GM12891 (cell line): ENCODE measurements at regions not wholly inside any gene's neighbourhood (a gene's known extent, or its start where the extent isn't known, plus 50 kb on each side); places are given as distances from the start of the nearest gene placed in this dataset.

ENCODE experiments used
- DNase-seq: peaks from one replicate; pipeline ENCODE4 v3.0.0; 2011; ENCODE audit warnings: low spot score; ENCODE audit not compliant: insufficient read length
- FAIRE-seq: peaks from 2 replicates; lab custom pipeline; 2011; peaks lifted over from hg19 to GRCh38; lab: Jason Lieb, UNC
- PAX5 ChIP-seq: IDR thresholded peaks from 2 replicates; pipeline ENCODE4 v1.6.1; 2011; ENCODE audit warnings: low read length, moderate library complexity, mild to moderate bottlenecking; ENCODE audit not compliant: insufficient read depth, severe bottlenecking
- POLR2A ChIP-seq: IDR thresholded peaks from 2 replicates; pipeline ENCODE4 v1.6.1; 2011; ENCODE audit warnings: low read depth, low read length, control low read depth
- POLR2AphosphoS5 ChIP-seq: IDR thresholded peaks from 2 replicates; pipeline ENCODE4 v1.6.1; 2011; ENCODE audit warnings: low read depth, low read length, control low read depth
- POU2F2 ChIP-seq: IDR thresholded peaks from 2 replicates; pipeline ENCODE4 v1.6.1; 2011; ENCODE audit warnings: low read depth, mild to moderate bottlenecking, control low read depth, low read length, moderate library complexity
- SPI1 ChIP-seq: IDR thresholded peaks from 2 replicates; pipeline ENCODE4 v1.6.1; 2011; ENCODE audit warnings: low read depth, low read length, control low read depth
- TAF1 ChIP-seq: IDR thresholded peaks from 2 replicates; pipeline ENCODE4 v1.6.1; 2011; ENCODE audit warnings: low read depth, low read length, control low read depth

DNA sequence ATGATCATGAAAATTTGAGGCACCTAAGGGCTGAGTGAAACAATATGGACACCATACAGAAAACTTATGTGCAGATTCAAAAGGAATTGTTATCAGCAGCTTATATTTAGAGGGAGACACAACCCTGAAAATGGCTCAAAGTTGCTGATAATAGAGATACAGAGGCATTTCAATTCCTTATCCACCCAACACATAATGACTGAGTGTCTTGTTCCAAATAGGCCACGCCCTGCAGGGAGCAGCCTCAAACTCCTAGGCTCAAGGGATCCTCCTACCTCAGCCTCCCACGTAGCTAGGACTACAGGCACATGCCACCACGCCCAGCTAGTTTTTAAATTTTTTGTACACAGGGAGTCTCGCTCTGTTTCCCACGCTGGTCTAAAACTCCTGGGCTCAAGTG, 79.0 kb downstream of the LBH start:
- TF ChIP-seq PAX5, result no peak
- no peak for TF ChIP-seq TAF1
- TF ChIP-seq POLR2A, result no peak
- no peak for TF ChIP-seq SPI1
- no peak for TF ChIP-seq POLR2AphosphoS5
- no peak for TF ChIP-seq POU2F2
- FAIRE-seq (no peak), DNase-seq (no peak)

DNA sequence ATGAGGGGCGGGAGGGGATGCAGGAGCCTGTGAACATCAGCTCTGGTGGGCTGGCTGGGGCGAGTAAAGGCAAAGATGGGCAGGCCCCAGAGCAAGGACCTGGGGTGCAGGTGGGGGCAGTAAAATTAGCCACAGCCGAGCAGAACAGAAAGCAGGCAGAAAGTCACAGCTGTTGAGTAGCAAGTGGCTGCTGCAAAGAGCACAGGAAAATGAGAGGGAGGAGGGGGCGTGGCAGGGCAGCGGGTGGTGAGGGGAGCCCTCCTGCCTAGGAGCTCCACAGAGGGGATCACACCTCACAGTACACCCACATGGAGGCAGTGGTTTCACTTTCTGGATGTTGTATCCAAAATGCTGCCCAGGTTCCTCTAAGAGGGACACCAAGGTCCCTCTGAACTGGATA, 79.6 kb downstream of the LBH start:
- DNase-seq (no peak), FAIRE-seq (peak; percentile 81)
- no peak for TF ChIP-seq TAF1
- no peak for TF ChIP-seq SPI1
- TF ChIP-seq POLR2A, result no peak
- no peak for TF ChIP-seq POU2F2
- TF ChIP-seq PAX5, result no peak
- no peak for TF ChIP-seq POLR2AphosphoS5

DNA sequence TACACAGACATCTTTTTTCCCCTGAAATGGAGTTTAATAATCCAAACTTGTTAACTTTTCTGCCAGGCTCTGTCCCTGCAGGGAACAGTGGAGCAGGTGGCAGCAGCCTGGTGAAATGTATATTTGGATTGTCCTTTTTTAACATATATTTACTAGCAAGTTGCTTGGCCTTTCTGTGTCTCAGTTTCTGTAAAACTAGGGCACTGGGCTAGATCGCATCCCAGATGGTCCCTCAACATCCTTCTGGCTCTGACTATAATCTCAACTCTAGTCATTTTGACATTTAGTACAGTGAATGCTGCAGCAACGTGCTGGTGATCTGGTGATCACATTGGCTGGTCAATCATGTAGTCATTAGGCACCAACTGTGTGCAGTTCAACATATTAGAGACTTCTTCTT, 80.4 kb downstream of the LBH start:
- FAIRE-seq (no peak), DNase-seq (no peak)
- TF ChIP-seq PAX5, result no peak
- no peak for TF ChIP-seq POU2F2
- TF ChIP-seq POLR2A, result no peak
- no peak for TF ChIP-seq TAF1
- TF ChIP-seq POLR2AphosphoS5, result no peak
- TF ChIP-seq SPI1, result no peak

DNA sequence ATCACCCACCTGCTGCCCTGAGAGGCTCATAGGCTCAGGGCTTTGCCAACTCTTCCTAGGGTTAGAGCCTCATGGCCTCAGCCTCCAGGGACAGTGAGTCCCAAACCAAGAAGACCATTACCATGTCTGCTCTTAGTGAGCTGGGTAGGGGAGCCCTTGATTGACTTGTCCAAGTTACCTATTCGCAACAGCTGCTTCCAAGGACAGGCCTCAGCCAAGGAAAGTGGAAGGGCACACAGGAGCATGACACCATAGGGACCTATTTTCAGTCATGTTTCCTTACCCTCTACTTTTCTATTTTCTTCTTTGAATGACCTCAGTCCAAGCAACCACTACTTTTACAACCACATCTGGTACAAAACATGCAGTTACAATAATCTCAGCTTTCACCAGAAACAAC, 81.6 kb downstream of the LBH start:
- FAIRE-seq (peak; percentile 48), DNase-seq (no peak)
- TF ChIP-seq SPI1, result no peak
- no peak for TF ChIP-seq TAF1
- TF ChIP-seq POU2F2, result no peak
- TF ChIP-seq PAX5, result no peak
- TF ChIP-seq POLR2A, result no peak
- TF ChIP-seq POLR2AphosphoS5, result no peak

DNA sequence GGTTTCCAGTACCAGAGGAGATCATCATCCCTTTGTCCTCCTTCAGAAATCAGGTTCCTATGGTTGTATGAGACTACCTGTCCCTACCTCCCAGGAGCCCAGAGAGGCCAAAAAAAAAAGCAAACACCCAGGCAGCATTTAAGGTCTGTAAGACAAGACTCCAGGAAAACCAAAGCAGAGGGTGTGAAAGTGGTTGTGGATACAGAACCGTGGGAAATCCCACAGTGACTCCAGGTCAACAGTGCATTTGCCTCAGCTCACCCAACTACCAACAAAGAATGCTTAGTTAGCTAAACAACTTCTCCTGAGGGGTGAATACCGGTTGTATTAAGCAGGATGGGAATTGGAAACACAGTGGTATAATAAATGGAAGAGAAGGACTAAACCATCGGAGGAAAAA, 83.6 kb downstream of the LBH start:
- no peak for TF ChIP-seq TAF1
- no peak for TF ChIP-seq POLR2AphosphoS5
- TF ChIP-seq SPI1, result no peak
- no peak for TF ChIP-seq POU2F2
- TF ChIP-seq PAX5, result no peak
- no peak for TF ChIP-seq POLR2A
- DNase-seq (no peak), FAIRE-seq (peak; percentile 61)

DNA sequence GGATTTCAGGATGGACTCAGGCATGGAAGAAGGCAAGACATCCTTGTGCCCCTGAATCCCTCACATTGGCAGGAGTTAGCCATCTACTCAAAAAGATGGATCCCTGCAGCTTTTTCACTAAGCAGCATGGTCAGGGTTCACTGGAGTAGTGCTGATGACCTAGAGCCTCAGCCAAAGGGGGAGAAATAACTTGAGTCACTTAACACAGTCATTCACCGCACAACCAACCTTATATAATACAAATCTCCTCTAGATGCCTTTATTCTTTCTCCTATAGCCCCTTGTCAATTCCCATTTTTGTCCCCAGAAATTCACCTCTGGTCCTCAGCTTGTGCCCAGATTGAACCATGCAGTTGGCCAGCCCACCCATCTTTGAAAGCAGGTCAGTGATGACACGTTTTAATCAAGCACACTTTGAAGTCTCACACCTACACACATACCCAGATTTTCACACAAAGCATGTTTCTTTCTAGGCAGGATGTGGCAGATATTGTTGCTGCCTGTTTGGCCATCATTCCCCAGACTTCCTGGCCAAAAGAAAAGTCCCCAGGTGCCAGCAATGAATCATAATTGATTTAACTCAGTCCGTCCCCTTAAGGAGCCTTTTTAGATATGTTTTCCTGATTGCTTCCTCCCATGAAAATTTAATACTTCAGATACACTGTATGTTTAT, 84.2 kb downstream of the LBH start:
- peak; percentile 5 for FAIRE-seq
- TF ChIP-seq TAF1 (no peak), PAX5 (no peak), POU2F2 (no peak), SPI1 (no peak), POLR2AphosphoS5 (no peak), POLR2A (no peak)
- DNase-seq, result no peak

DNA sequence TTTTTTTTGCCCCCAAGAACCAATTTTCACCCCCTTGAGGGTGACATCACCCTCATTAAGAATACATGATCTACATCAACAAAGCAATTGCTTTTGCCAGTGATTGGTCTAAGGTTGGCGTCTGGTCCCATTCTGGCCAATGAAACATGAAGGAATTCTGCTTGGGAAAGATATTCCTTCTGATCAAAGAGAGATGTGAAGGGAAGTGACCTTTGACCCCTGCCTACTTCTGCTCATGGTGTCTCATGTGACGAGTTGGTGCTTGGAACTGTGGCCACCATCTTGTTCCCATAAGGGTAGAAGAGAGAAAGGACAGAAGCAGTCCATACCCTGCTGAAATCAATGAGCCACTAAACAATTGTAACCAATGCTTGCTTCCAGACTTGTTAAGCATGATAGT, 85.1 kb downstream of the LBH start:
- DNase-seq (no peak), FAIRE-seq (no peak)
- TF ChIP-seq SPI1 (no peak), POLR2A (no peak), POLR2AphosphoS5 (no peak), PAX5 (no peak), TAF1 (no peak), POU2F2 (no peak)

DNA sequence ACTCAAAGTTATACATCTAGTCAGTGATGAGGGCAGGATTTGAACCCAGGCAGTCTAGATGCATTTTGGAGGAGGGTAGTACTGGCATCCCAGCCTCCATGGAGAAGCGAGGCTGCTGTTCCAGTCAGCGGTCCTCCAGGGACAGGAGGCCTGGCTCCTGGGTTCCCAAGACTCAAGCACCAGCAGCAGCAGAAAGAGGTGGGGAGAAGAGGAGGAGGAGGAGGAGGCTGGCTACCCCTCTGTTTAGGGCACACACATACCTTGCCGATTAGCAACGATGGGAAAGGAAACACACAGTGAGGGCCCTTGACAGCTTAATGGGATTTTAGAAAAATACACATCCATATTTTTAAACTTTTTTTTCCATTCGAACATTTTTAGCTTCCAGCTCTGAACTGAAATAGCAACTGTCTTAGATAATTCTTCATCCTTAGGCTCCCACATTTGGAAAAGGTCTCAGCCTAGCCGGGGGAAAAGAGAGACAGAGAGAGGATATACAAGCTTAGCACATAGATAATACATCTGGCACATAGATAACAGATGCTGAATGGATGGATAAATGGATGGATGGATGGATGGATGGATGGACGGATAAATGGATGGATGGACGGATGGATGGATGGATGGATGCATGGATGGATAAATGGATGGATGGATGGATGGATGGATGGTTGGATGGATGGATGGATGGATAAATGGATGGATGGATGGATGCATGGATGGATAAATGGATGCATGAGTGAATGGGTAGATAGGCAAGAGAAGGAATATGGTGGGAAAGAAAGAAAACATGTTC, 87.9 kb downstream of the LBH start:
- TF ChIP-seq POLR2AphosphoS5, result no peak
- no peak for TF ChIP-seq POU2F2
- TF ChIP-seq POLR2A, result no peak
- TF ChIP-seq SPI1, result no peak
- no peak for TF ChIP-seq TAF1
- TF ChIP-seq PAX5, result no peak
- no peak for DNase-seq
- no peak for FAIRE-seq

DNA sequence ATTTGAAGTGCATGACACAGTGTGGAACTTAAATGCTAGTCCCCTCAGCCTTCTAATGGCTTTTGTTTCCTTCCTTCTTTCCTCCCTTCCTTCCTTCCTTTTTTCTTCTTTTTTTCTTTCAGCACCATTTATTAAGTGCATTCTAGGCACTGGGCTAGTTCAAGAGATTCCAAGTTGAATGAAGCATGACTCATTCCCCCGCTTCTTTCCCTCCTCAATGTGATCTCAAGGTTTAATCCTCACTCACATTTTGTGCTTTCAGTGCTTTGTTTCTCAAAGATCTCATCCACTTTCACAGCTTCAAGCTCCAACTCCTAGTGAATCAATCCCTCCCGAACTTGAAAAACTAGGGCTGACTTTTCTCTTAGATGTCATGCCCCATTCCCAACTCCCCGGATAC, 90.1 kb downstream of the LBH start:
- TF ChIP-seq POLR2A (no peak), POU2F2 (no peak), TAF1 (no peak), PAX5 (no peak), SPI1 (no peak), POLR2AphosphoS5 (no peak)
- no peak for FAIRE-seq
- DNase-seq, result no peak
